Central memory CD4-positive, alpha-beta T cell (primary cell): ENCODE measurements at regions not wholly inside any gene's neighbourhood (a gene's known extent, or its start where the extent isn't known, plus 50 kb on each side); places are given as distances from the start of the nearest gene placed in this dataset.
"Not testable (repeated sequence)": the region's sequence is repeated elsewhere in the genome, so short reads cannot be mapped to it uniquely, and the experiment has no call there.

Experiments
- DNase-seq: peaks from one replicate; pipeline ENCODE4 v3.0.0; 2022

DNA sequence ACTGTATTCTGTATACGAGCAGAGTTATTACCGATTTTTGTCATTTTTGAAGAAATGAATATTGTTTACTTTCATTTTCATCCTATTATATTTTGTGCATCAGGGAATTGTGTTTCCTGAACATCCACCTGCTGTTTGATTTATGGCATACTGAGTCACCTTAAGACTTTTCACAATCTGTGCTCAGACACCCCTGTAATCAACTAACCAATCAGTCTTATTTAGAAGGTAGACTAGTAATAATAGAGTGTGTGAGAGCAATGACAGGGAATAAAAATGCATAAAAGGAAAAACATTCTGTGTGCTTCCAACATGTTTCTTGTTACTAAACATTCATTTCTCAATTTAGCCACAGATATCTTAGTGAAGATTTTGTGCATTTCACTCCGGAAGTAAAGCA, 1413.6 kb upstream of the ACO1 start:
- DNase-seq, result no peak

DNA sequence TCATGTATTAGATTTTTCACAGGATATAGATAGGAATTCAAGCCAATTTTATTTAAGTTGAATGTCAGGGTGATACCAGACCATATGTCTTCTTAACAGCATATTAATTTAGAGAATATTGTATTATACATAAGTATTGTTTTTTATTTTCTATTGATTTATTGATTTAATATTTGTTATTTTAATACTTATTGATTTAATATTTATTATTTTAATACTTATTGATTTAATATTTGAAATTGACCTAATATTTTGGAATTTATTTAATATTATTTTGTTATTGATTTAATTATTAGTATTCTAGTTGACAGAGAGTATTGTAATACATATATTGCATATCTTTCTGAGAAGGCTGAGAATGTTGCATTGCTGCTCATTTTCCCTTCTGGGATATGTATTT, 1411.8 kb upstream of the ACO1 start:
- no peak for DNase-seq

DNA sequence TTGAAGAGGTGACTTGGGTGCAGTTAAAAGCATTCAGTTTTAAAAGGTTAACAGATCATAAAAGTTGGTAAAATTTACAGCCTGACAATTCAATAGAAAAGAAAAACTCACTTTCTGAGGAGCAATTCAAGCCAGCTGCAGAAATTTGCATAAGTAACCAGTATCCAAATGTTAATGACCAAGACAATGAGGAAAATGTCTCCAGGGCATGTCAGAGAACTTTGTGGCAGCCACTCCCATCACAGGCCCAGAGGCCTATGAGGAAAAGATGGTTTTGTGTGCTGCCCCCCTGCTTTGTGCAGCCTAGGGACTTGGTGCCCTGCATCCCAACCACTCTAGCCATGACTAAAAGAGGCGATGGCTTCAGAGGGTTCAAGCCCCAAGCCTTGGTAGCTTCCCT, 1406.5 kb upstream of the ACO1 start:
- no peak for DNase-seq

DNA sequence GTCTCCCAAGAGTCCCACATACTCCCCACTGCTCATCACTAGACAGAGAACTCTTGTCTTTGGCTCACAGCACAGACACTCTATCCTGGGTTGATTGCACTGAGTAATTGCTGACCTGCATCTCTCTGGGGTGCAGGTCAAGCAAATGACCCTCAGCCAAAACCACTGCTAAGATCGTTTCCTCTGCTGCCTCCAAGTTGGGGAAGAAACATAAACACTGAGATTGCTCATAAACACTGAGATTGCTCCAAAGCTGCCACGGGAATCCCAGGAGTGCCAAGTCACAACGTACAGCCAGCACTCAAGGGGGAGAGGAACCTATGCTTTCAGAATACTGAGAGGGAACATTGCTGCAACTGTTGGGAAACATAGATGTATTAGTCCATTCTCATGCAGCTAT, 1402.1 kb upstream of the ACO1 start:
- no peak for DNase-seq

GRCh38 chr9:30995956-30996738, 1388.3 kb upstream of the ACO1 start:
- DNase-seq, result no peak

DNA sequence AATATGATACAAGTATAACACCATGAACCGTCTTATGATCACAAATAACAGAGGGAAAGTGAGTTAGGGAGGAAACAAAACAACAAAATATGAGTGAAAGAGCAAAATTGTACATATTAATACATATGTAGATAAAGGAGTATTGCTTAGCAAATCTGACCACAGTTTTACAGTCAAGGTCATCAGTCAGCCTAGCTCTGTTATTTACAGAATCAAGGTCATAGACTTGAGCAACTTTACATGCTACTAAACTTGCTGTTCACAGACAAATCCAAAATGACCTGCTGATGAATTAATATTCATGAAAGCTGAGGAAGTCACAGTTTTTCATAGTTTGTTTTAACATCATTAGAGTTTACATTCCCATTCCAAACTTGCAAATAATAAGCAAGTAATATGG, 1387.7 kb upstream of the ACO1 start:
- no peak for DNase-seq

DNA sequence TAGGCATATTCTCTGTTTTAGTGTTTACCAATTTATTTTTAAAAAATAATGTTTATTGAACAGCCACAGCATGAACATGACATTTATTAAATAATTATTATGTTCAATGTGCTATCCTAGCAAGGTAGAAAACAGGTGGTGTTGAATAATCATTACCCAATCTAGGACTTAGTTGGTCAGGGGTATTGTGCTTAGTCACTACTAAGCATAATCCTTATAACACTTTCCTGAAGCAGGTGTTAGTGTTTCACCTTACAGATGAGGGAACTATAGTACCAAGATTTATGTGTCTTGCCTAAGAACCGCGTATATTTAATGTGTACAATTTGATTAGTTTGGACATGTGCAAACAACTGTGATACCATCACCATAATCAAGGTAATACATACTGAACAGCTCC, 1387.2 kb upstream of the ACO1 start:
- DNase-seq, result no peak

GRCh38 chr9:31005086-31005665, 1379.3 kb upstream of the ACO1 start:
- DNase-seq, result no peak

DNA sequence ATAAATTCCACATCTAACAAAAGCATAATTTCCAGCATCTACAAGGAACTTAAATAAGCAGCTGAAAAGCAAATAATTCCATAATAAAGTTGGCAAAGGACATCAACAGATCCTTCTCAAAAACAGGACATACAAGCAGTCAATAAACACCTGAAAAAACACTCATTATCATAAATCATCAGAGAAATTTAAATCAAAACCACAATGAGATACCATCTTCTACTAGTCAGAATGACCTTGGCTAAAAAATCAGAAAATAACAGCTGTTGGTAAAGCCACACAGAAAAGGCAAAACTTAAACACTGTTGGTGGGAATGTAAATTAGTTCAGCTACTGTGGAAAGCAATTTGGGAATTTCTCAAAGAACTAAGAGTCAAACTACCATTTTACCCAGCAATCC, 1371.1 kb upstream of the ACO1 start:
- DNase-seq, result no peak

DNA sequence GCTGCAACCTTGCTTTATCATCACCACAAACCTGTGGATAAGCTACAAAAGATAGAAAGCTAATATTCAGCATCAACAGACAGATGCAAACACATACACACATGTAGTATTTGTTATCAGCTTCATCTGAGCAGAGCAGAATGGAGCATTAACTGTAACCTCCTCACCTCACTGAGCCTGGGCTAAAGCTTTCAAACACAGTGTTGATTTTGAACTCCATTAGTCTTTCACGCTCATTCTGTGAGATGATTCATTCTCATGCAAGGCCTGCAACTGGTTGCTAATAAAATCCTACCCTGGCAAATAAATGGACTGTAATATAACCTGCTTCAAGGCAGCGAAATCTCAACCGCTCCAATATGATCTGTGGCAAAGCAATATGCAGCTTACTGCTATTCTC, 1360.6 kb upstream of the ACO1 start:
- DNase-seq, result no peak

DNA sequence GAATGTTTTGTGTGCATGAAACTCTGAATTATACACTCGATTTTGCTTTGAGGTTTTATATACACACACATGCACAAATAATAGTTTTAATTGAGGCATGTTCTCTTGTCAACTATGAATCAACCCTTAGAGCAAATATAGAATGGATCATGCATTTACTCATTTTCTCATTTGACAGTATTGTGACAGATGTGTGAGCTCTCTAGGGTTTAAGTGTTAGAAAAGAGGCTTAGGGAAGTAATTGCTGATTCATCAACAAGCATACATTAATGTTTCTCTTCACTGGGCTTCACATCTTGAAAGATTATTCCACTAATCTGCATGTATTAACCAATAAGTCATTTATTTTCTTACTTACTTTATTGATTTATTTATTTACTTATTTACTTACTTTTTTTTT, 1356.8 kb upstream of the ACO1 start:
- DNase-seq, result no peak

DNA sequence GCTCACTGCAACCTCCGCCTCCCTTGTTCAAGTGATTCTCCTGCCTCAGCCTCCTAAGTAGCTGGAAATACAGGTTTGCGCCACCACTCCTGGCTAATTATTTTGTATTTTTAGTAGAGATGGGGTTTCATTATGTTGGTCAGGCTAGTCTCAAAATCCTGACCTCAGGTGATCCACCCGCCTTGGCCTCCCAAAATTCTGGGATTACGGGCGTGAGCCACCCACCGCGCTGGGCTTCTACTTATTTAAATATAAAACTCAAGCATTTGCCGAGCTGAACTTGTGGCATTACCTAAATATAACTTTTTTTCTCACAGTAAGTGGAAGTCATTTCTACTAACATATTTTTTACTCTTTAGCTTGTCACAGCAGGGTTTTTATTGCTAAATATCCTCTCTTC, 1356.3 kb upstream of the ACO1 start:
- no peak for DNase-seq

DNA sequence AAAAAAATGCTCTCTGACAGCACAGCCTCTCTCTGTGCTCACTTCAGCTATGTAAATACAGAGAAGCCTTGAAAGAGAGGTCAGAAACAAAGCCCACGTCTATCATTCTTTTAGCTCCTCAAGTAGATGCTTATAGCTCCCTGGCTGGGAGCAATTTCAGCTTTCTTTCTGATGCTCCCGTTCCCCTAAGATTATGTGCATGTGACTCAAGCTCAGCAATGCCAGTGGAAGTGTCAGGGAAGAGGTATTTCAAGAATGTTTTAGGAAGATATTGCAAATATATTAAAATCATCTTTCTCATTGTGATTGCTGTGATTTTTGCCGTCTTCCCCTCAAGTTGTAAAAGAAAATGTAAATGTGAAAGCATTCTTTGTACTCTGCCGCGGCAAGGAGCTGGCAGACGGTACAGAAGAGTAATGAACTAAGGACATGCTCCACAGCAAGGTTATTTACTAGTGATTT, 1353.7 kb upstream of the ACO1 start:
- DNase-seq, result no peak

GRCh38 chr9:31032206-31032605, 1352.2 kb upstream of the ACO1 start:
- no peak for DNase-seq

DNA sequence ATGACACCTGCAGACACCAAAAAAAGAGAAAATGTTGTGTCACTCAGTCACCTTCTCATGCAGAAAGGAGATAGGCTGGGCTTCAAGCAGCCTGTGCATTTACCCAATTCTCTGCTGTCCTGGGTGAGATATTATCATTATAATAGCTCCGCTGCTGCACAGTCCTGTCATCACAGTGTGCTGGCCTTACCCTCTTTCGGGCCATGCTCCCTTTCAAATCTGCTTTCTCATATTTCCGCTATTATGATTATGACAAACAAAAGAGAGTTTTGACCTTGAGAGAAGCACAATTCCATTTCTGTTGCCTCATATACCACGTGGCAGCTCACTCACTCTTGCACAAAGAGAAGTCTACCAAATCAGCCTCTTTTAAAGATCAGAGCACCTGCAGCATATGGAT, 1350.1 kb upstream of the ACO1 start:
- DNase-seq, result no peak

GRCh38 chr9:31040564-31040963, 1343.9 kb upstream of the ACO1 start:
- DNase-seq, result no peak

DNA sequence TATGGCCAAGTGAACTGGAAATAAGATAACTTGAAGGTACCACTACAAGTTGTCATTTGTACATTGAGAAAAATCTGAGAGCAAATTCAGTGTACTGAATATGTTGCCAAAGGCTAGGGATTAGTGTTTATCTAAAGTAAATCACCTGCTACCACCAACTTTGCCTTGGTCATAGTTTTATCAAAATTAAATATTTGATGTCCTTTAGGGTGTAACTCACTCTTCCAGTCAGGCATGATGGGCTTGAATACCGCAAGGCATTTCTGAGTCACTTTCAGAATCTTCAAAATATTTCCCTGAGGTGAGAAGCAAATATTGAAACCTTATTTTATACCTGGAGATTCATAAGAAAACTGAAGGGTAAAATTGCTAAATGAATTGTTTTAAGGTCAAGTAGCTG, 1338.6 kb upstream of the ACO1 start:
- no peak for DNase-seq

DNA sequence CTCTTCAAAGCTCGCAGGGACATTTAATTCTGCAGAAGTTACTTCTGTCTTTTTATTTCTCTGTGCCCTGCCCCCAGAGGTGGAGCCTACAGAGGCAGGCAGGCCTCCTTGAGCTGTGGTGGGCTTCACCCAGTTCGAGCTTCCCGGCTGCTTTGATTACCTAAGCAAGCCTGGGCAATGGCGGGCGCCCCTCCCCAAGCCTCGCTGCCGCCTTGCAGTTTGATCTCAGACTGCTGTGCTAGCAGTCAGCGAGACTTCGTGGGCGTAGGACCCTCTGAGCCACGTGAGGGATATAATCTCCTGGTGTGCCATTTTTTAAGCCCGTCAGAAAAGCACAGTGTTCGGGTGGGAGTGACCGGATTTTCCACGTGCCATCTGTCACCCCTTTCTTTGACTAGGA, 1322.9 kb upstream of the ACO1 start:
- not testable (repeated sequence) for DNase-seq

- no peak for DNase-seq
Observed at GRCh38 chr9:31065691-31066090, 1318.8 kb upstream of the ACO1 start.

DNA sequence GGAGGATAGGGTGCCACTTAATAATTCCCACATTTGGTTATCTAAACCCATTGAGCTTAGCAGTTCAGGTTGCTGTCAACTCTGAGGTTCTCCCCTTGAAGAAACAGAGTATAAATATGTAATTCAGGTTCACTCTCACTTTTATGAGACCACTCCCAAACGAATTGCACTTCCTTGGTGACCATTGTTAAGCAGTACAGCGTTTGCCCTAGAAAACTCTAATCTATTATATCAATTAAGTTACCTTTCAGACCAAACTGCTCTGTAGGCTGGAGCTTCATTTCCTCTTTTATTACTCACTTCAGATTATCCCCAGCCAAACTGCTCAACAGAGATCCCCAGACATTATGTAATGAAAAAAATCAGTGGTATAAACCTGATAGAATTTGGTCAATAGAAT, 1317.0 kb upstream of the ACO1 start:
- DNase-seq, result no peak

DNA sequence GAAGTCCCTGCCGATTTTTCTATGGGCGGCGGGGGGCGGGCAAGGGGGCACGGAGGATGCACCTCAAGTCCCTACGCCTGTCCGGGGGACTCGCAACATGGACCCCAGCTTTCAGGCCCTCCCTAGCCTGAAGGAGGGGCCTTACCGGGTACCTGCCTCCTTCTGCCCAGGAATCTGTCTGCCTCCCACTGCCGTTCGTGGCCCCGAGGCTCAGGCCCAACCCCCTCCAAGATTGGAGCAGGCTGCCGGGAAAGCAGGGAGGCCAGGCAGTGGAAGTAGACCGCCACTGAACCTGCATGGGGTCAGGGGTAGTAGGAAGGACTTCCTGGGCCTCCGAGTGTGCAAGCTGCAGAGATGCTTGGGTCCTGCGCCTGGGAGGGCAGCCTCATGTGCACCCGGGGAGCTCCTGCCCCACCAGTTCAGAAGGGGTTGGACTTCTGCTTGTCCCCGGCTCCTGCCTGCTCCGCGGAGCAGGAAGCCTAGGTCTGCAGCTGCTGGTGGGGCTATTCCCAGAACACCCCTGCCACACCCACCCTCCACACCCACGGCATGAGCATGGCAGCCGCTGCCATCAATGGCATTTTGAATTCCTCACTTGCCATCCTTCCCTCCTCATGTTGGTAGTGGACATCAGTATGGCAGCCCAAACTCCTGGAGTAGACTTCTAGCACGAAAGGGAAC, 1312.7 kb upstream of the ACO1 start:
- no peak for DNase-seq

GRCh38 chr9:31078175-31078574, 1306.3 kb upstream of the ACO1 start:
- no peak for DNase-seq

DNA sequence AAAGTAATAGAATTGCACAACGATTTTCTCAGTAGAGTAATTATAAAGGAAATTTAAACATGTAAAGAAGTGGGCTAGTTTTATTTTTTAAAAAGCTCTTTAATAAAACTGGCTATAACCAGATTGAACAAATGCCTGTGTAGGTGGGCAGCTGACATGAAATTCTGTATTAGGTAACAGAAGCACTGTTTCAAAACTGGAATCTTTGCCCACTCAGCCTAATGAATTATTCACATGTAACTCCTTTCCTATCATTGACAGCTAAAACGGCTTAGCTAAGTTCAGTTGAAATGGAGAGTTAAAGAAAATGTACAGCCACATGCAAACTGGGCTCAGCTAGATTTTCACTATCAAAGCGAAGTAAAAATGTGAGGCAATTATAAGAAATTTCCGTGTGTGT, 1300.1 kb upstream of the ACO1 start:
- no peak for DNase-seq

DNA sequence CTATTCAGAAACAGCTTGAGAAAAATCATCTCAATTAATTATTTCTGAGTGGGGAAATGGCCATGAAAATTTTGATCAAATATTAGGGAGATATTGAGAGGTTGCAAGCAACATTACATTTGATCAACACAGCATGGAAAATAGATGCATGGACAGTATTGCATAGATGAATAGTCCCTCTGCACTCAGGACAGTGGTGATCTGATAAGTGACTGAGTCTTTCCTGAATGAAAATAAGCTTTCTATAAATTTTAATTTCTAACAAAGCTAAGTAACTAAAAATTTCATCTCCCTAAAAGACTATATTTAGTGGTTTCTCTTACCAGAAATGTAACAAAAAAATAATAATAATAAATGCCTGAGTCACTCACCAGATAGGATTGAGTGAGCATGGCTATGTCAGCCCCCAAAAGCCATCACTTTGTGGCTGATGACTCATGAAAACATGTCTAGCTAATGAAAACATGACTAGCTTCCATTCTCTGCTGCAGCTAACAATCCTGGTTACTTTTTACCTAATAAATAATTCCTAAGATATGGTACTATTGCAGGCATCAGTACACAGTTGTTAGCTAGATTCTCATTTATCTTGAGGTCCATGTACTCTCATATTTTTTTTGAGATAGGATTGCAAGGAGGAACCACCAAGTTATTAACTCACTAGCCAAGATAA, 1294.8 kb upstream of the ACO1 start:
- no peak for DNase-seq
